CD14-positive monocyte (primary cell): ENCODE measurements at regions not wholly inside any gene's neighbourhood (a gene's known extent, or its start where the extent isn't known, plus 50 kb on each side); places are given as distances from the start of the nearest gene placed in this dataset.

Source experiments
- DNase-seq, 3 donors: peaks; one replicate each; pipeline ENCODE4 v3.0.0-alpha.2; 2011 to 2022
- H2AFZ ChIP-seq: 2 replicates; pipeline ENCODE4 v1.6.0; 2012; ENCODE audit warnings: mild to moderate bottlenecking, low read depth, low read length, inconsistent platforms; ENCODE audit not compliant: insufficient read depth, poor library complexity, severe bottlenecking
- H3K27ac ChIP-seq, 2 donors: 1 replicate in 1 of 2; 2 replicates in 1 of 2; pipeline ENCODE4 v1.5.1; 2012 to 2013; ENCODE audit warnings: low read length in 2 of 2, control low read depth in 1 of 2, inconsistent platforms in 1 of 2, low read depth in 1 of 2, mild to moderate bottlenecking in 1 of 2
- H3K27me3 ChIP-seq, 2 donors: one replicate each; pipeline versions ENCODE4 v1.6.0 to v1.6.1; 2011 to 2013; ENCODE audit warnings: low read length in 2 of 2; ENCODE audit not compliant: control insufficient read depth in 2 of 2, insufficient read depth in 2 of 2
- H3K36me3 ChIP-seq, 2 donors: replicated peaks in 1 of 2; 1 replicate in 1 of 2; 2 replicates in 1 of 2; pipeline versions ENCODE4 v1.5.1 to v1.6.1; 2012 to 2013; ENCODE audit warnings: low read length in 2 of 2, control low read depth in 1 of 2, inconsistent platforms in 1 of 2, mild to moderate bottlenecking in 1 of 2; ENCODE audit not compliant: insufficient read depth in 2 of 2, control insufficient read depth in 1 of 2
- H3K4me1 ChIP-seq, 2 donors: 1 replicate in 1 of 2; 2 replicates in 1 of 2; pipeline versions ENCODE4 v1.5.1 to v1.6.1; 2012 to 2013; ENCODE audit warnings: low read length in 2 of 2, control low read depth in 1 of 2, inconsistent platforms in 1 of 2, mild to moderate bottlenecking in 1 of 2, moderate library complexity in 1 of 2; ENCODE audit not compliant: insufficient read depth in 2 of 2, control insufficient read depth in 1 of 2
- H3K4me2 ChIP-seq: replicated peaks from 2 replicates; pipeline ENCODE3; 2012; ENCODE audit warnings: low read length, moderate library complexity, mild to moderate bottlenecking; ENCODE audit not compliant: poor library complexity, severe bottlenecking; ENCODE audit errors: extremely low read depth
- H3K4me3 ChIP-seq, 3 experiments: fragments of 200-600 bp in 1 of 3; sonication (generic) in 1 of 3; replicated peaks in 1 of 3; 1 replicate in 2 of 3; 2 replicates in 1 of 3; pipeline ENCODE4 v1.5.1; 2011 to 2013; ENCODE audit warnings: low read length in 3 of 3, mild to moderate bottlenecking in 3 of 3, control low read depth in 2 of 3, low read depth in 2 of 3, inconsistent platforms in 1 of 3, moderate library complexity in 1 of 3
- H3K79me2 ChIP-seq: 2 replicates; pipeline ENCODE4 v1.6.0; 2012; ENCODE audit warnings: mild to moderate bottlenecking, control low read depth, inconsistent platforms, low read length, moderate library complexity; ENCODE audit not compliant: insufficient read depth
- H3K9ac ChIP-seq: 2 replicates; pipeline ENCODE4 v1.6.0; 2017; ENCODE audit warnings: low read length, mild to moderate bottlenecking; ENCODE audit not compliant: insufficient read depth, poor library complexity, severe bottlenecking
- H3K9me3 ChIP-seq, 2 donors: replicated peaks in 1 of 2; 1 replicate in 1 of 2; 2 replicates in 1 of 2; pipeline versions ENCODE4 v1.5.1 to v1.6.1; 2012 to 2013; ENCODE audit warnings: low read length in 2 of 2, control low read depth in 1 of 2; ENCODE audit not compliant: control insufficient read depth in 1 of 2, insufficient read depth in 1 of 2
- H4K20me1 ChIP-seq: 2 replicates; pipeline ENCODE4 v1.6.0; 2012; ENCODE audit warnings: mild to moderate bottlenecking, low read length, control low read depth, moderate library complexity; ENCODE audit not compliant: insufficient read depth
- H3K27ac Mint-ChIP-seq, 7 donors: one replicate each; pipeline ENCODE4 v1.8.0; 2020; ENCODE audit warnings: mild to moderate bottlenecking in 7 of 7, mixed read lengths in 7 of 7, moderate library complexity in 6 of 7, inconsistent platforms in 2 of 7
- H3K27me3 Mint-ChIP-seq, 3 donors: one replicate each; pipeline ENCODE4 v1.8.0; 2021 to 2022; ENCODE audit warnings: low read depth in 3 of 3, mild to moderate bottlenecking in 3 of 3, mixed read lengths in 3 of 3, moderate library complexity in 3 of 3, inconsistent platforms in 1 of 3
- H3K36me3 Mint-ChIP-seq, 2 donors: one replicate each; pipeline ENCODE4 v1.8.0; 2020; ENCODE audit warnings: mixed read lengths in 2 of 2, inconsistent platforms in 1 of 2, mild to moderate bottlenecking in 1 of 2
- H3K4me1 Mint-ChIP-seq: one replicate; pipeline ENCODE4 v1.8.0; 2020; ENCODE audit warnings: mild to moderate bottlenecking, mixed read lengths
- H3K4me3 Mint-ChIP-seq, 2 donors: one replicate each; pipeline ENCODE4 v1.8.0; 2020; ENCODE audit warnings: mild to moderate bottlenecking in 2 of 2, mixed read lengths in 2 of 2, moderate library complexity in 1 of 2
- H3K9me3 Mint-ChIP-seq, 7 donors: one replicate each; pipeline ENCODE4 v1.8.0; 2020 to 2022; ENCODE audit warnings: mixed read lengths in 7 of 7, mild to moderate bottlenecking in 6 of 7, moderate library complexity in 6 of 7, inconsistent platforms in 2 of 7
- CTCF ChIP-seq: fragments of 200-600 bp; IDR thresholded peaks from one replicate; pipeline ENCODE4 v1.8.0; 2022; ENCODE audit warnings: antibody characterized with exemption, mild to moderate bottlenecking
- WGBS: methylation state at CpG from one replicate; pipeline ENCODE4 v1.1.5; 2013; ENCODE audit warnings: missing lambda C conversion rate; ENCODE audit not compliant: insufficient coverage; 5-methylcytosine and 5-hydroxymethylcytosine counted together
- intact Hi-C, 2 donors: fragments of 100-400 bp; cut with micrococcal nuclease; formaldehyde crosslinking; loops; one replicate each; pipeline versions ENCODE4 v1.15.0 to v1.15.1; 2023

- Mint-ChIP-seq H3K4me3 (no peak overlapping the region), H3K36me3 (no peaks in the 10 kb centered on the region), H3K9me3 (peaks cover 0 to 3% (median 0%) of the 10 kb centered on the region in 7 donors), H3K4me1 (no peaks in the 10 kb centered on the region), H3K27me3 (no peaks in the 10 kb centered on the region), H3K27ac (no peak overlapping the region)
- H3K4me3 ChIP-seq, result no peak overlapping the region
- WGBS, result 71% methylated on average over 1 of the region's 1 CpG
- no peak overlapping the region for H3K9ac ChIP-seq
- DNase-seq, result no peak
- intact Hi-C loops, result no loop called here
- no peaks in the 10 kb centered on the region for H3K27me3 ChIP-seq
- H3K4me1 ChIP-seq, result no peaks in the 10 kb centered on the region
- H3K4me2 ChIP-seq, result no peak overlapping the region
- no peaks in the 10 kb centered on the region for H3K9me3 ChIP-seq
- H3K36me3 ChIP-seq, result no peaks in the 10 kb centered on the region
- H2AFZ ChIP-seq, result no peak overlapping the region
- H3K79me2 ChIP-seq, result no peaks in the 10 kb centered on the region
- TF ChIP-seq CTCF, result no peak
- no peaks in the 10 kb centered on the region for H4K20me1 ChIP-seq
- no peak overlapping the region for H3K27ac ChIP-seq
Observed at GRCh38 chr5:51990661-51991180, 607.5 kb downstream of the ISL1 start.

DNA sequence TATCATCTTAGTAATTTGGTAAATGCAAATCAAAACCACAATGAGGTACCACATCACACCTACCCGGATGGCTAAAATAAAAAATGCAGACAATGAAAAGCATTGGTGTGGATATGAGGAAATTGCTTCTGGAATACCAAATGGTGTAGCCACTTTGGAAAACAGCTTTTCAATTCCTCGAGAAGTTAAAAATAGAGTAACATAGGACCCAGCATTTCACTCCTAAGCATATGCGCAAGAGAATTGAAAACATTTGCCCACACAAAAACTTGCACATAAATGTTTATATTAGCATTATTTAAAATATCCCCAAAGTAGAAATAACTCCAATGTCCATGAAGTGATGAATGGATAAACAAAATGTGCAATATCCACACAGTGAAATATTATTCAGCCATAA is 608.7 kb downstream of the ISL1 start:
- Mint-ChIP-seq H3K27me3 (no peaks in the 10 kb centered on the region), H3K4me1 (no peaks in the 10 kb centered on the region), H3K27ac (no peak overlapping the region), H3K36me3 (no peaks in the 10 kb centered on the region), H3K4me3 (no peak overlapping the region), H3K9me3 (peaks cover 0 to 3% (median 0%) of the 10 kb centered on the region in 7 donors)
- Histone ChIP-seq H3K4me3 (no peak overlapping the region), H3K9me3 (no peaks in the 10 kb centered on the region), H3K79me2 (no peaks in the 10 kb centered on the region), H3K27ac (no peak overlapping the region), H3K36me3 (no peaks in the 10 kb centered on the region), H3K9ac (no peak overlapping the region), H3K4me2 (no peak overlapping the region), H4K20me1 (no peaks in the 10 kb centered on the region), H3K27me3 (no peaks in the 10 kb centered on the region), H2AFZ (no peak overlapping the region), H3K4me1 (no peaks in the 10 kb centered on the region)
- TF ChIP-seq CTCF, result no peak
- no CpG with 5 or more reads among the region's 3 CpGs for WGBS
- DNase-seq, result no peak
- intact Hi-C loops, result no loop called here
